SK-N-SH treated with all-trans-retinoic acid at 6 μM for 48 hours (cell line): ENCODE measurements at regions not wholly inside any gene's neighbourhood (a gene's known extent, or its start where the extent isn't known, plus 50 kb on each side); places are given as distances from the start of the nearest gene placed in this dataset.

Experiments used
- ATAC-seq: fragments of 200-7000 bp; cut with Tn5 transposase; 3 replicates; pipeline ENCODE4 v1.9.1; 2020; ENCODE audit warnings: mild to moderate bottlenecking, moderate library complexity
- ARNTL ChIP-seq: fragments of 450-650 bp; formaldehyde crosslinking; IDR thresholded peaks from 2 replicates; pipeline ENCODE4 v1.5.0; 2020; ENCODE audit warnings: low read depth, mild to moderate bottlenecking, moderate library complexity, borderline replicate concordance
- BACH2 ChIP-seq: fragments of 250-450 bp; sonication (Bioruptor Pico); IDR thresholded peaks from 2 replicates; pipeline ENCODE4 v1.9.0; 2021; ENCODE audit warnings: mild to moderate bottlenecking, borderline replicate concordance
- CREB5 ChIP-seq: fragments of 250-450 bp; sonication (Bioruptor Pico); IDR thresholded peaks from 2 replicates; pipeline ENCODE4 v1.5.1; 2020; ENCODE audit warnings: low read depth, mild to moderate bottlenecking, moderate library complexity
- CSDC2 ChIP-seq: fragments of 250-450 bp; sonication (Bioruptor Pico); IDR thresholded peaks from 2 replicates; pipeline ENCODE4 v1.5.0; 2020; ENCODE audit warnings: mild to moderate bottlenecking, moderate library complexity
- ESRRG ChIP-seq: fragments of 250-450 bp; sonication (Bioruptor Pico); IDR thresholded peaks from 2 replicates; pipeline ENCODE4 v1.6.1; 2021; ENCODE audit warnings: mild to moderate bottlenecking
- GLIS3 ChIP-seq: fragments of 250-450 bp; sonication (Bioruptor Pico); IDR thresholded peaks from 2 replicates; pipeline ENCODE4 v1.5.0; 2020; ENCODE audit warnings: mild to moderate bottlenecking, moderate library complexity
- OSR1 ChIP-seq: fragments of 250-450 bp; sonication (Bioruptor Pico); IDR thresholded peaks from 2 replicates; pipeline ENCODE4 v1.8.0; 2022; ENCODE audit warnings: moderate library complexity, mild to moderate bottlenecking, inconsistent platforms
- PATZ1 ChIP-seq: fragments of 250-450 bp; sonication (Bioruptor Pico); IDR thresholded peaks from 2 replicates; pipeline ENCODE4 v1.8.0; 2020; ENCODE audit warnings: mild to moderate bottlenecking, moderate library complexity, borderline replicate concordance
- RARB ChIP-seq: fragments of 250-450 bp; sonication (Bioruptor Pico); IDR thresholded peaks from 2 replicates; pipeline ENCODE4 v1.8.0; 2021; ENCODE audit warnings: mild to moderate bottlenecking, moderate library complexity
- SNAI2 ChIP-seq: fragments of 250-450 bp; sonication (Bioruptor Pico); IDR thresholded peaks from 2 replicates; pipeline ENCODE4 v1.5.0; 2020; ENCODE audit warnings: mild to moderate bottlenecking, moderate library complexity
- TCF4 ChIP-seq: fragments of 250-450 bp; sonication (Bioruptor Pico); IDR thresholded peaks from 2 replicates; pipeline ENCODE4 v1.8.0; 2021; ENCODE audit warnings: mild to moderate bottlenecking, moderate library complexity, borderline replicate concordance
- TOX ChIP-seq: fragments of 250-450 bp; sonication (Bioruptor Pico); IDR thresholded peaks from 2 replicates; pipeline ENCODE4 v1.8.0; 2021; ENCODE audit warnings: mild to moderate bottlenecking, moderate library complexity, borderline replicate concordance
- TSHZ2 ChIP-seq: fragments of 250-450 bp; sonication (Bioruptor Pico); IDR thresholded peaks from 2 replicates; pipeline ENCODE4 v1.5.0; 2020; ENCODE audit warnings: mild to moderate bottlenecking, moderate library complexity
- ZC3H10 ChIP-seq: fragments of 250-450 bp; sonication (Bioruptor Pico); IDR thresholded peaks from 2 replicates; pipeline ENCODE4 v1.5.1; 2021; ENCODE audit warnings: mild to moderate bottlenecking, moderate library complexity
- ZFP3 ChIP-seq: fragments of 250-450 bp; sonication (Bioruptor Pico); IDR thresholded peaks from 2 replicates; pipeline ENCODE4 v1.5.0; 2020; ENCODE audit warnings: mild to moderate bottlenecking, moderate library complexity
- ZNF565 ChIP-seq: fragments of 450-650 bp; formaldehyde crosslinking; conservative IDR thresholded peaks from 2 replicates; pipeline ENCODE4 v1.5.0; 2020; ENCODE audit warnings: low read depth, mild to moderate bottlenecking, moderate library complexity
- ZNF70 ChIP-seq: fragments of 450-650 bp; formaldehyde crosslinking; IDR thresholded peaks from 2 replicates; pipeline ENCODE4 v1.5.0; 2020; ENCODE audit warnings: mild to moderate bottlenecking, moderate library complexity
- ZNF8 ChIP-seq: fragments of 450-650 bp; formaldehyde crosslinking; IDR thresholded peaks from 2 replicates; pipeline ENCODE4 v1.5.0; 2020; ENCODE audit warnings: mild to moderate bottlenecking, moderate library complexity
- TF ChIP-seq, protein P1 (sequence below): fragments of 250-450 bp; sonication (Bioruptor Pico); IDR thresholded peaks from 2 replicates; pipeline ENCODE4 v1.8.0; 2021; ENCODE audit warnings: low read depth, mild to moderate bottlenecking, moderate library complexity, borderline replicate concordance

- TF ChIP-seq ZFP3 (CRISPR knock-in tag) (no peak), CSDC2 (CRISPR knock-in tag) (no peak), BACH2 (CRISPR knock-in tag) (no peak), GLIS3 (CRISPR knock-in tag) (no peak)
- ATAC-seq = no peak
Observed at GRCh38 chr10:111379534-111380187, 302.8 kb downstream of the ADRA2A start.

- no peak for ATAC-seq
Observed at GRCh38 chr10:111384556-111384955, 307.7 kb downstream of the ADRA2A start.

GRCh38 chr10:111390813-111391563 is 314.2 kb downstream of the ADRA2A start:
- ATAC-seq = no peak
- TF ChIP-seq ARNTL (CRISPR knock-in tag) (no peak), TOX (no peak), ZC3H10 (CRISPR knock-in tag) (no peak), SNAI2 (no peak), GLIS3 (CRISPR knock-in tag) (no peak)

More at GRCh38 chr10:111384556-111384955, 307.7 kb downstream of the ADRA2A start:
- no peak for TF ChIP-seq ARNTL (CRISPR knock-in tag)
- TF ChIP-seq CREB5 (CRISPR knock-in tag) = no peak

- no peak for TF ChIP-seq ZNF565 (CRISPR knock-in tag)
- no peak for TF ChIP-seq CREB5 (CRISPR knock-in tag)
- no peak for TF ChIP-seq RARB (CRISPR knock-in tag)
- no peak for TF ChIP-seq ZFP3 (CRISPR knock-in tag)
- TF ChIP-seq TOX = no peak
- TF ChIP-seq OSR1 = no peak
- TF ChIP-seq TCF4 (CRISPR knock-in tag) = no peak
- TF ChIP-seq ZNF8 (CRISPR knock-in tag) = no peak
- TF ChIP-seq, protein P1, sequence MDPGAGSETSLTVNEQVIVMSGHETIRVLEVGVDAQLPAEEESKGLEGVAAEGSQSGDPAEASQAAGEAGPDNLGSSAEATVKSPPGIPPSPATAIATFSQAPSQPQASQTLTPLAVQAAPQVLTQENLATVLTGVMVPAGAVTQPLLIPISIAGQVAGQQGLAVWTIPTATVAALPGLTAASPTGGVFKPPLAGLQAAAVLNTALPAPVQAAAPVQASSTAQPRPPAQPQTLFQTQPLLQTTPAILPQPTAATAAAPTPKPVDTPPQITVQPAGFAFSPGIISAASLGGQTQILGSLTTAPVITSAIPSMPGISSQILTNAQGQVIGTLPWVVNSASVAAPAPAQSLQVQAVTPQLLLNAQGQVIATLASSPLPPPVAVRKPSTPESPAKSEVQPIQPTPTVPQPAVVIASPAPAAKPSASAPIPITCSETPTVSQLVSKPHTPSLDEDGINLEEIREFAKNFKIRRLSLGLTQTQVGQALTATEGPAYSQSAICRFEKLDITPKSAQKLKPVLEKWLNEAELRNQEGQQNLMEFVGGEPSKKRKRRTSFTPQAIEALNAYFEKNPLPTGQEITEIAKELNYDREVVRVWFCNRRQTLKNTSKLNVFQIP (CRISPR knock-in tag) = no peak
- TF ChIP-seq ESRRG (CRISPR knock-in tag) = no peak
- TF ChIP-seq SNAI2 = no peak
- no peak for TF ChIP-seq ARNTL (CRISPR knock-in tag)
- no peak for ATAC-seq
Observed at GRCh38 chr10:111392159-111392558, 315.3 kb downstream of the ADRA2A start.

GRCh38 chr10:111392910-111393309 is 316.1 kb downstream of the ADRA2A start:
- no peak for ATAC-seq
- no peak for TF ChIP-seq BACH2 (CRISPR knock-in tag)
- TF ChIP-seq TOX = no peak
- no peak for TF ChIP-seq ARNTL (CRISPR knock-in tag)
- TF ChIP-seq SNAI2 = no peak
- no peak for TF ChIP-seq ZNF70 (CRISPR knock-in tag)
- no peak for TF ChIP-seq PATZ1
- no peak for TF ChIP-seq ZC3H10 (CRISPR knock-in tag)
- TF ChIP-seq ESRRG (CRISPR knock-in tag) = no peak
- no peak for TF ChIP-seq ZNF8 (CRISPR knock-in tag)
- TF ChIP-seq ZNF565 (CRISPR knock-in tag) = no peak
- no peak for TF ChIP-seq RARB (CRISPR knock-in tag)
- TF ChIP-seq TSHZ2 (CRISPR knock-in tag) = no peak
- TF ChIP-seq CSDC2 (CRISPR knock-in tag) = no peak
